Spleen (tissue), 11 donors: ENCODE measurements at regions not wholly inside any gene's neighbourhood (a gene's known extent, or its start where the extent isn't known, plus 50 kb on each side); places are given as distances from the start of the nearest gene placed in this dataset.

Experiments used
- DNase-seq: peaks from one replicate; pipeline ENCODE4 v3.0.0-alpha.2; 2020
- H3K27ac ChIP-seq, 8 donors: fragments of 200-600 bp; sonication (generic) in 7 of 8; 1 replicate in 4 of 8; 2 replicates in 4 of 8; pipeline versions ENCODE4 v1.5.0 to v1.8.0; 2016 to 2021; ENCODE audit warnings: inconsistent platforms in 4 of 8, mild to moderate bottlenecking in 4 of 8, moderate library complexity in 1 of 8
- H3K27me3 ChIP-seq, 7 donors: fragments of 200-600 bp; sonication (generic) in 6 of 7; replicated peaks in 1 of 7; 1 replicate in 4 of 7; 2 replicates in 3 of 7; pipeline versions ENCODE4 v1.5.0 to v1.8.0; 2016 to 2021; ENCODE audit warnings: inconsistent platforms in 3 of 7, mild to moderate bottlenecking in 1 of 7
- H3K36me3 ChIP-seq, 6 donors: fragments of 200-600 bp; sonication (generic) in 5 of 6; 1 replicate in 4 of 6; 2 replicates in 2 of 6; pipeline versions ENCODE4 v1.5.0 to v1.8.0; 2016 to 2021; ENCODE audit warnings: inconsistent platforms in 2 of 6
- H3K4me1 ChIP-seq, 6 donors: fragments of 200-600 bp; sonication (generic) in 5 of 6; 1 replicate in 3 of 6; 2 replicates in 3 of 6; pipeline versions ENCODE4 v1.5.0 to v1.8.0; 2016 to 2021; ENCODE audit warnings: inconsistent platforms in 3 of 6
- H3K4me3 ChIP-seq, 8 donors: fragments of 200-600 bp; sonication (generic) in 7 of 8; 1 replicate in 4 of 8; 2 replicates in 4 of 8; pipeline versions ENCODE4 v1.5.0 to v1.8.0; 2016 to 2021; ENCODE audit warnings: inconsistent platforms in 4 of 8, mild to moderate bottlenecking in 4 of 8, moderate library complexity in 2 of 8
- H3K9me3 ChIP-seq, 8 donors: fragments of 200-600 bp; sonication (generic) in 7 of 8; 1 replicate in 4 of 8; 2 replicates in 4 of 8; pipeline versions ENCODE4 v1.5.0 to v1.8.0; 2016 to 2021; ENCODE audit warnings: inconsistent platforms in 4 of 8
- CTCF ChIP-seq, 11 experiments: fragments of 200-600 bp in 7 of 11; fragments of 450-650 bp in 4 of 11; sonication (generic) in 4 of 11; IDR thresholded peaks in 8 of 11; conservative IDR thresholded peaks in 3 of 11; 1 replicate in 7 of 11; 2 replicates in 4 of 11; pipeline versions ENCODE4 v1.4.0 to v1.8.0; 2016 to 2021; ENCODE audit warnings: antibody characterized with exemption in 11 of 11, inconsistent platforms in 4 of 11, mild to moderate bottlenecking in 1 of 11
- POLR2A ChIP-seq, 3 donors: fragments of 450-650 bp; IDR thresholded peaks; one replicate each; pipeline ENCODE4 v1.5.1; 2017; ENCODE audit warnings: antibody characterized with exemption in 3 of 3, mild to moderate bottlenecking in 1 of 3
- POLR2AphosphoS5 ChIP-seq, 3 donors: sonication (generic); formaldehyde crosslinking; IDR thresholded peaks; one replicate each; pipeline ENCODE4 v1.5.1; 2017; ENCODE audit warnings: antibody characterized with exemption in 3 of 3
- WGBS, 5 donors: extraction: QIAGEN DNeasy Blood & Tissue Kit in 3 of 5; methylation state at CpG; one replicate each; pipeline versions ENCODE4 v1.1.5 to v1.1.7; 2013 to 2018; 5-methylcytosine and 5-hydroxymethylcytosine counted together
- intact Hi-C: fragments of 100-400 bp; cut with DNase I; formaldehyde crosslinking; loops from one replicate; pipeline ENCODE4 v1.15.0; 2023; ENCODE audit warnings: low total_unique reads
- donor health status: healthy with polysubstance abuse.
- donor health status: DM: no; HTN: no; CAD: no; lungs with moderate emphysema.
- donor health status: DM: no; HTN: no; CAD: no.
- donor health status: Bipolar disorder and iron deficiency.
- donor health status: healthy.
- donor health status: DM: no; HTN: no; CAD: no.
- donor health status: DM: yes; HTN: yes; CAD: no.

GRCh38 chr7:88610942-88611341 lies 148.6 kb upstream of the ZNF804B start:
- no peak for DNase-seq
- intact Hi-C loops: no loop called here
- 83 to 88% (median 87%) methylated on average over 4 of the region's 4 CpGs for WGBS, 5 donors
- H3K36me3 ChIP-seq: no peaks in the 10 kb centered on the region
- no peak overlapping the region for H3K4me3 ChIP-seq
- H3K9me3 ChIP-seq: peaks cover 0 to 3% (median 0%) of the 10 kb centered on the region in 8 donors
- TF ChIP-seq POLR2AphosphoS5 (IDR thresholded peaks at IDR 0.05) (no peak), POLR2A (IDR thresholded peaks at IDR 0.05) (no peak), CTCF (IDR thresholded peaks at IDR 0.05 in 8 of 11, conservative IDR thresholded peaks at IDR 0.05 in 3 of 11) (no peak)
- no peak overlapping the region for H3K27ac ChIP-seq
- no peaks in the 10 kb centered on the region for H3K4me1 ChIP-seq
- no peaks in the 10 kb centered on the region for H3K27me3 ChIP-seq

GRCh38 chr7:88600695-88601094 lies 158.8 kb upstream of the ZNF804B start:
- H3K4me1 ChIP-seq: no peaks in the 10 kb centered on the region
- TF ChIP-seq POLR2A (IDR thresholded peaks at IDR 0.05) (no peak), CTCF (IDR thresholded peaks at IDR 0.05 in 8 of 11, conservative IDR thresholded peaks at IDR 0.05 in 3 of 11) (no peak), POLR2AphosphoS5 (IDR thresholded peaks at IDR 0.05) (no peak)
- H3K27me3 ChIP-seq: no peaks in the 10 kb centered on the region
- H3K9me3 ChIP-seq: no peaks in the 10 kb centered on the region
- H3K27ac ChIP-seq: no peak overlapping the region
- H3K36me3 ChIP-seq: no peaks in the 10 kb centered on the region
- WGBS, 5 donors: 72 to 83% (median 77%) methylated on average over 4 of the region's 4 CpGs
- intact Hi-C loops: no loop called here
- DNase-seq: no peak
- no peak overlapping the region for H3K4me3 ChIP-seq

GRCh38 chr7:88599528-88599927 lies 160.0 kb upstream of the ZNF804B start:
- no peaks in the 10 kb centered on the region for H3K27me3 ChIP-seq
- no peak overlapping the region for H3K4me3 ChIP-seq
- WGBS, 5 donors: 53 to 73% (median 65%) methylated on average over 3 of the region's 3 CpGs
- DNase-seq: no peak
- H3K4me1 ChIP-seq: no peaks in the 10 kb centered on the region
- H3K27ac ChIP-seq: no peak overlapping the region
- H3K9me3 ChIP-seq: no peaks in the 10 kb centered on the region
- no peak for TF ChIP-seq POLR2AphosphoS5 (IDR thresholded peaks at IDR 0.05)
- H3K36me3 ChIP-seq: no peaks in the 10 kb centered on the region
- intact Hi-C loops: no loop called here

GRCh38 chr7:88597941-88598425 lies 161.5 kb upstream of the ZNF804B start:
- Histone ChIP-seq H3K4me3 (no peak overlapping the region), H3K27me3 (no peaks in the 10 kb centered on the region), H3K36me3 (no peaks in the 10 kb centered on the region), H3K9me3 (peaks cover 0 to 3% (median 0%) of the 10 kb centered on the region in 8 donors), H3K4me1 (no peaks in the 10 kb centered on the region), H3K27ac (no peak overlapping the region)
- intact Hi-C loops: no loop called here
- TF ChIP-seq CTCF (IDR thresholded peaks at IDR 0.05 in 8 of 11, conservative IDR thresholded peaks at IDR 0.05 in 3 of 11) (no peak), POLR2A (IDR thresholded peaks at IDR 0.05) (no peak), POLR2AphosphoS5 (IDR thresholded peaks at IDR 0.05) (no peak)
- no peak for DNase-seq
- WGBS, 5 donors: 56 to 77% (median 69%) methylated on average over 2 of the region's 2 CpGs

GRCh38 chr7:88590963-88591362 lies 168.5 kb upstream of the ZNF804B start:
- WGBS, 5 donors: 80 to 86% (median 84%) methylated on average over 2 of the region's 2 CpGs

More at GRCh38 chr7:88590963-88591362, 168.5 kb upstream of the ZNF804B start:
- Histone ChIP-seq H3K9me3 (peaks cover 0 to 11% (median 0%) of the 10 kb centered on the region in 8 donors), H3K4me3 (no peak overlapping the region), H3K36me3 (no peaks in the 10 kb centered on the region), H3K27ac (no peak overlapping the region), H3K27me3 (no peaks in the 10 kb centered on the region), H3K4me1 (no peaks in the 10 kb centered on the region)
- intact Hi-C loops: no loop called here
- TF ChIP-seq CTCF (IDR thresholded peaks at IDR 0.05 in 8 of 11, conservative IDR thresholded peaks at IDR 0.05 in 3 of 11): no peak
- no peak for DNase-seq
